GM18520 (cell line): ENCODE measurements at regions not wholly inside any gene's neighbourhood (a gene's known extent, or its start where the extent isn't known, plus 50 kb on each side); places are given as distances from the start of the nearest gene placed in this dataset.
A peak's percentile ranks its signal among the peaks of the same experiment; 100 is the strongest.
"Not testable (repeated sequence)": the region's sequence is repeated elsewhere in the genome, so short reads cannot be mapped to it uniquely, and the experiment has no call there.

Source experiments
- ATAC-seq: cut with Tn5 transposase; IDR thresholded peaks from one replicate; pipeline ENCODE4 v1.9.1; 2021; ENCODE audit not compliant: unreplicated experiment

- no peak for ATAC-seq
Observed at GRCh38 chr2:176832086-176832485, 380.5 kb upstream of the HNRNPA3 start.

- no peak for ATAC-seq
Observed at GRCh38 chr2:176833671-176834070, 378.9 kb upstream of the HNRNPA3 start.

DNA sequence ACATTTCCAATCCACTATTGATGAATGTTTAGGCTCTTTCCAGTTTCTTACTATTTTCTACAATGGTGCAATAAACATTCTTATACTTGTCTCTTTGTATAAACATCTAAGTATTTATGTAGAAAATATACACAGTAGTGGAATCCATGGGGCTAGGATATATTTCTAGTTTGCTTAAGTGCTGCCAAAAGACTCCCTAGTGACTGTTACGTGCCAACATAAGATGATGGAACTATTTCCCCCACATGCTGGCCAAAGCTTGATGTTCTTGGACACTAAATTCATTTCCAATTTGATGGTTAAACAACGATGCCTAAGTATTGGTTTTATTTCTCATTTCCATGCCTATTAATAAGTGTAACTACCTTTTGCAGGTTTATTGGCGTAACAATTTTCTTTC lies 378.4 kb upstream of the HNRNPA3 start:
- no peak for ATAC-seq

- ATAC-seq = no peak
Observed at GRCh38 chr2:176843208-176843607, 369.4 kb upstream of the HNRNPA3 start.

DNA sequence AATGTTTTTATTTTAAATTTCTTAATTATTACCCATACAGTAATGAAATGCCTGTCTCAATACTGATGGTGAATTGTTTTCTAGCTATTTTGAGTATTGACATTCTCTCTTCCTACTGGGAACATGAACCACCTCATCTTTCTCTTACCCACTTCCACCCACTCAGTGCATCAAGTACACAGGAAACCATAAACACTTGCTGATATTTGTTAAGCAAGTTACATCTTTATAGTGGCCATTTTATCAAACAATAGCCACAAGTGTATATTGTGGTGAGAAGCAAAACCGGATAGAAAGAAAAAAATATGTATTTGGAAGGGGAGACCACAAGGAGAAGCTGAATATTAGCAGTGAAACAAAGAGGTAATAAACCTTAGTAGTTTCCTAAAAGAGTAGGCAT lies 368.1 kb upstream of the HNRNPA3 start:
- no peak for ATAC-seq

DNA sequence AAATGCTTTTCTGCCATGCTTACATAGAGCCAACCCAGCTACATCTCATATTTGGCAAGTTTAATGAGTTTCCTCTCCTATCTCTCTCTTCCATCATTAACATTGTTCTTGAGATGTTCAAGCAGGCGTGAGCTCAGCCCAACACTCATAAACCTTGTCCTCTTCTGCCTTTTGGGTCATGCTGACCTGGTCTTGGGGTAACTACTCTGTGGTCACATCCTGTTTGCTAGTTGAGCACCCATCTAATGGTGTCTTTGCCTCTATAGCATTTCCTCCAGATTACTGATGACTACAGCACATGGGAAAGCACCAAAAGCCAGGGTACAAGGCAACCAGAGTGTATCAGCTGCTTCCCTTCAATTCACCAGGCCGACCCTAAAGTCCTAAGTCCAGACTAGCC lies 366.9 kb upstream of the HNRNPA3 start:
- no peak for ATAC-seq

DNA sequence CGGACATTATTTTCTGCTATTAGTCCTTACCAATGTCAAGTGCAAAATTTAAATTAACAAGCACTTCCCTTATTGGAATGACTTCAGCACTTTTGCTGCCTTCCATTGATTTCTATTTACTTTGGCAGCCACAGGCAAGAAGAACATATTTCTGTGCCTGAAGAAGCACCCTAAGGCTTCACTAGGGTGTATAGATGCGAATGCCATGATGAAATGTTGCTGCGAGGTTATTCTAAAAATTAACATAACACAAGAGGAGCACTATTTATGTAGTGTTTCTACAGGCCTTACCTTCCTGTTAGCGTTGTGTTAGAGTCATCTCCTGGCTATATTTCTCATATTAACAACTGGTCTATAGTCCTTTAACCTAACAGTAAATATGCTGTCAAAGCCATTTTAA lies 365.0 kb upstream of the HNRNPA3 start:
- no peak for ATAC-seq

DNA sequence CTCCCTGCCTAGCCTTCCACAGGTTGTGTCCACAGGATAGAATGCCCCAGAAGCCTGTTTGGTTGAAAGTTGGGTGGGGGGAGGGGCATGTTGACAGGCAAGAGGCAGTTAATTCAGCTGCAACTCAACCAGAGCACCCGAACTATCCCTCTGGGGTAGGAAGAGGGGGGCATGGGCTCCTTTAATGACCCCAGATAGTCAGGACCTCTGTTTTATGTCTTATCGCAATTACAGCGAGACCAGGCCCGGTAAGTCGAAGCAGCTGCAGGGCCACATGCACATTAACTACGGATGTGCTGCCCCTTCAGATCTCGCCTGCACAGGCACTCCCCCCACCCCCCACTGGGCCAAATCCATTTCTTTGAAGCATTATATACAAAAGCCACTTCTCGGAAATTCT lies 363.8 kb upstream of the HNRNPA3 start:
- no peak for ATAC-seq

DNA sequence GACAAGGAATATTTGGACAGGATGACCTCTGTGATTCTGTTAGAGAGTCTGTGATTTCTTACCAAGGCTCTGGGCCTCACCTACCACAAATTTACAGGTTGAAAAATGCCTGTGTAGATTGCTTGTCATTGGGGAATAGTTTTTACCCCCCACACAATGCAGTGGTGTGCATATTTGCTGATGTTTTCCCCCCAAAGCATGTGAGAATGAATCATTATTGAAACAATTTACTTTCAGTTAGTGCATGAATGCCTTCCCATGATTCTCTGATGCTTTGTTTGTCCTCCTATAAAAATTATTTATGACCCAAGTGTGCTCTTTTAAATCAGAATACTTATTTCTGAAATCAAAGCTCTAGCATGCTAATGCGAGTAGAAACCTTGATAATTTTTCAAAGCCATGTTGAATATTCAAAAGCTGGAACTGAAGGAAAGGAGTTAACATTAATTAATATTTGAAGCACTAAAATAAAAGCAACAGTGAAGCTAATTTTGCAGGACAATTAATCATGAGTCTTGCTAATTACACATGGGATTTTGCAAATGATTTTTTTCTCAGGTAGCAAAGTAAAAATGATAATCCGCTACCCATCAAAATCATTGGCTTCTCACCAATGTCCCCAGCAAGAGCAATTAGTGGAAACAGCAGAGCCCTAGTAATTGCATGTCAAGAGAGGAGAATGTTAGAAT lies 361.2 kb upstream of the HNRNPA3 start:
- ATAC-seq = no peak

DNA sequence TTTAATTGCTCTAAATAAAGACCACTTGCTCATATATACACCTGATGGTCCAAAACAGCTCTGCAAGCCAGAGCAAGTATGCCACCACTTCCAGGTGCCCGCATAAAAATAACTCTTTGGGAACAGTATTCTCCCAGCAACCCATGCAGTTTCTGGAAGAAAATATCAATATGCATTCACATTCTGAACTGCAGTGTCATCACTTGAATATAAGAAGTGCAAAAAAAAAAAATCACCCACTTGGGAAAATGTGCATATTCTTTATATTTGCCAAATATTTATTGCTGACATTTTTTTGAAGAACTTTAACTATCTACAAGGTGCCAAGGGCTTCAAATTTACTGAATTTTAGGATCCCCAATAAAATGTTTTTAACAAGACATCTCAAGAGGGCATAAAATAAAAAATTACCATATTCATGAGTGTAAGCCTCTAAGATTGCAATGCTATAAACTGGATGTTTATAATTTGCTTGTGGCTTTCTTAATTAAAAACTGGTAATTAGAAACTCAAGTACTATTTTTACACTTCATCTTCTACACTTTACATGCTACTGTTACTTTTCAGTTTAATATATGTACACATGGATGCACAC lies 360.6 kb upstream of the HNRNPA3 start:
- no peak for ATAC-seq

GRCh38 chr2:176852667-176853066 lies 359.9 kb upstream of the HNRNPA3 start:
- ATAC-seq = peak; percentile 86

GRCh38 chr2:176854062-176854461 lies 358.5 kb upstream of the HNRNPA3 start:
- ATAC-seq = no peak

DNA sequence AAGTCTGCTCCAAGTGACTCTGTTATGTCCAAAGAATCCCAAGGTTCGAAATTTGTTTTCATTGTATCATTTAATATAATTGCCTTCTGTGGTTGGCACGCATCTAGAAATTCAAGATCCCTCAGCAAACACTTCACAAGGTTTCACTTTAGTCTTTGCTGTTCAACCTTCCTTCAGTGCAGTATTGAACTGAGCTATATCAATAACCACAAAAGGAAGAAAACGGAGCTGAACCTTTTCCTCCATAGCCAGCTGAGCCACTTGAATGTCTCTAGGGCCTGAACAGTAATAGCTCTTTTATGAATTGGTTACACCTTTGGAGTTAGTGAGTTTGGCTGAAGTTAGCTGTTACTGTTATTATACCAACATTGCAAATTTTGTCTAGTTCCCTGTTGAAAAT lies 357.7 kb upstream of the HNRNPA3 start:
- ATAC-seq = no peak

DNA sequence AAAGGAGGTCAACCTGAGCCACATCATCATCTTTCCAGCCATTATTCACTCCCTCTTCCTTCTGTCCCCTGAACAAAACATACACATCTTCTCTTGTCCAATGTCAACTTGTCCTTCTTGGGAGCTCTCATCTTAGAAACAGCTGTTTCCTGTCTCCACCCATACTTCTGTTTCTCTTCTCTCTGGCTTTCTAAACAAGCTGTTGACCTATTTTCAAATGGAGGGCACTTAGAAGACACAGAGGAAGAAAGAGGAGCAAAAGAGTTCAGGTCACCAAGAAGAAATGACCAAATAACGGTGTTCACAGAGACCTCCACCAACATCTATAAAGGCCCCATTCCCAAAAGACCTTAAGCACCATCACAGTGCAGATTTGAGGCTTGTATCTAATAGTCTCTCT lies 355.9 kb upstream of the HNRNPA3 start:
- no peak for ATAC-seq

DNA sequence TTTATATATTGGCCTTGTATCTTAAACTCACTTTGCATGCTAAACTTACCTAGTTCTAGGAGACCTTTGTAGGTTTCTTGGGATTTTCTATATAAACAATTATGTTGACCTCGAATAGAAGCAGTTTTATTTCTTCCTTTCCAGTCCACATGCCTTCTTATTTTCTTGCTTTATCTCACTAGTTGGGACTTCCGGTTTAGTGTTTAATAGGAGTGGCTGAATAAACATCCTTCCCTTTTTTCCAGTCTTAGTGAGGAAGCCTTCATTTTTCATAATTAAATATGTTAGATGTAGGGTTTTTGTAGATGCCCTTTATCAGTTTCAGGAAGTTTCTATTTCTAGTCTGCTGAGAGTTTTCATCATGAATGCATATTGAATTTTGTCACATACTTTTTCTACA lies 347.3 kb upstream of the HNRNPA3 start:
- ATAC-seq = no peak

DNA sequence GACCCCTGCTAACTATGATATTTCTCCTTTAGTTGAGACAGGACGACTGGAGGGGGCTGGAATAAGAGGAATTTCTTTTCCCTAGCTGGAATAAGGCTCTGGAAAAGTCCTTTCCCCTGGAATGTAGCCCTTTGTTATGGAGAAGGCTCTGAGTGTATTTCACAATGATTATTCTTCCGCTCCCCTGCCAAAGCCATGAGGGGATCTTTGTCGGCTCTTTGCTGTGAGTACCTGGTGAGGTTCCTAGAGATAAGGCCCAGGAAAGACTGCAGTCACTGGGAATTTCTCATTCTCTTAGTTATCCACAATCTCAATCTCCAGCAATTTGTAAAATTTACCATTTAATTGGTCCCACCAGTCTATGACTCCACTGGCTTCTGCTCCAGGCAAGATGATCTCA lies 340.2 kb upstream of the HNRNPA3 start:
- ATAC-seq = no peak

DNA sequence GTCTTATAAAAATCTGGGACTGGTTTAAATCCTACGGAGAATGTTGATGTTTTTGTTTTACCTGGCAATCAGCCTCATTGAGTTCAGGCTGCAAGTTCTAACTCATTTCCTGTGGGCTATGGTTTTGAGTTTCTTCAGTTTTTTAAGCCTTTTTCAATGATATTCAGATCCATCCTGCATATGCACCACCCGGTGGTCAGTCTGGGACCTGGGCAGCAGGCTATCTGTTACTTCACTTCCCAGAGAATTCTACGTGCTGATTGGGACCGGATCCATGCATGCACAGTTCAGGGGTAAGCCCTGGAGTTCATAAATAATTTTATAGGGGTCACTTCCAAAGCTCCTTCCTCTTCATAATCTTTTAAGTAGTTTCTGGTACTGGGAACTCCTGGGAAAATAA lies 339.2 kb upstream of the HNRNPA3 start:
- no peak for ATAC-seq

DNA sequence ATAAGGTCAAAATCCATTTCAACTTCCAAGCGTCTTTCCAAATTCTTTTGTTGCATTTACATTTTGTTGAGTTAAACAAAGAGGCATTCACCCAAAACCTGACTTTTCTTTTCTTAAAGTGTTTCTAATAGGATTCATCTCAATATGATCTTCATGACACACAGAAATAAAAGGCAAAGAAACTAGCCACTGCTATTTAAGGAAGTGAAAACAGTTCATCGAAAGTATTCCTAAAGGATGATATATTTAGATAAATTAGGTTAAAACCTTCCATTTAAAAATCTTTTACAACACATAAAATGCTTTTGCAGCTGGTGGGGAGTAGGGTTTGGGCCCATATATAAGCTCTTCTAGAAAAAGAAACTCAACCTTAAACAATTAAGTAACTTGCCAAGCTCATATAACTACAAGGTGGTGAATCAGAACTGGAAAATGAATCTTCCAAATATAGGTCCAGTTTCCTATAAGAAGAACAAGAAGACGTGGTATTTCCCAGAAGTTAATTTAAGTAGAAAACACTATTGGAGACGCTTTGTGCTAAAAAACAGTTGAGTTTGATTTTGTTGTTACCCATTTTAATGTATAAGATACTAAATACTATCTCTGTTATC lies 336.0 kb upstream of the HNRNPA3 start:
- no peak for ATAC-seq

GRCh38 chr2:176879426-176879995 lies 333.1 kb upstream of the HNRNPA3 start:
- no peak for ATAC-seq

GRCh38 chr2:176882045-176882444 lies 330.5 kb upstream of the HNRNPA3 start:
- not testable (repeated sequence) for ATAC-seq

- ATAC-seq = no peak
Observed at GRCh38 chr2:176885001-176885643, 327.5 kb upstream of the HNRNPA3 start.

- no peak for ATAC-seq
Observed at GRCh38 chr2:176885661-176886060, 326.9 kb upstream of the HNRNPA3 start.
